PC-9 (cell line): ENCODE measurements at regions not wholly inside any gene's neighbourhood (a gene's known extent, or its start where the extent isn't known, plus 50 kb on each side); places are given as distances from the start of the nearest gene placed in this dataset.
A peak's percentile ranks its signal among the peaks of the same experiment; 100 is the strongest.

ENCODE experiments used
- BruUV-seq: library from RNA; stranded (reverse); fragments of 400-500 nt; replicated peaks from 2 replicates; lab custom pipeline; 2021; lab: Mats Ljungman, UMichigan
- CTCF ChIA-PET: fragments of 300-600 bp; sonication (Branson Sonifier 250); formaldehyde crosslinking; loops from one replicate; lab custom pipeline; 2022; ENCODE audit warnings: antibody characterized with exemption; lab: Charles Lee
- POLR2A ChIA-PET: fragments of 300-600 bp; sonication (Branson Sonifier 250); formaldehyde crosslinking; loops from one replicate; lab custom pipeline; 2022; ENCODE audit warnings: antibody characterized with exemption; ENCODE audit not compliant: unreplicated experiment; lab: Charles Lee
- DNase-seq, 2 experiments: peaks; one replicate each; pipeline versions ENCODE4 v3.0.0 to v3.0.0-alpha.2; 2015 to 2022; ENCODE audit warnings: mixed read lengths in 1 of 2
- H2AFZ ChIP-seq: fragments of 200-600 bp; sonication (generic); 2 replicates; pipeline ENCODE4 v1.8.1; 2017; ENCODE audit warnings: antibody characterized with exemption
- H3F3A ChIP-seq: fragments of 200-600 bp; sonication (generic); 2 replicates; pipeline ENCODE4 v1.8.1; 2017; ENCODE audit warnings: antibody characterized with exemption, mild to moderate bottlenecking, low read depth; ENCODE audit not compliant: insufficient read depth
- H3K27ac ChIP-seq: fragments of 200-600 bp; sonication (generic); 2 replicates; pipeline ENCODE4 v1.6.1; 2016; ENCODE audit warnings: mixed run types
- H3K27me3 ChIP-seq: fragments of 200-600 bp; sonication (generic); 2 replicates; pipeline ENCODE4 v1.6.1; 2016; ENCODE audit warnings: low read depth, mixed run types; ENCODE audit not compliant: insufficient read depth
- H3K36me3 ChIP-seq: fragments of 200-600 bp; sonication (generic); 2 replicates; pipeline ENCODE4 v1.6.1; 2016; ENCODE audit warnings: low read depth, mixed run types
- H3K4me1 ChIP-seq: fragments of 200-600 bp; sonication (generic); replicated peaks from 2 replicates; pipeline ENCODE4 v1.6.1; 2016; ENCODE audit warnings: mixed run types; ENCODE audit not compliant: insufficient read depth
- H3K4me2 ChIP-seq: fragments of 200-600 bp; sonication (generic); 2 replicates; pipeline ENCODE4 v1.6.1; 2017; ENCODE audit warnings: mixed run types
- H3K4me3 ChIP-seq: fragments of 200-600 bp; sonication (generic); 2 replicates; pipeline ENCODE4 v1.6.1; 2016; ENCODE audit warnings: mixed run types
- H3K79me2 ChIP-seq: fragments of 200-600 bp; sonication (generic); 2 replicates; pipeline ENCODE4 v1.6.1; 2017; ENCODE audit warnings: low read depth, mixed run types
- H3K9me2 ChIP-seq: fragments of 200-600 bp; sonication (generic); 2 replicates; pipeline ENCODE4 v1.8.1; 2017; ENCODE audit warnings: mild to moderate bottlenecking; ENCODE audit not compliant: insufficient read depth
- H3K9me3 ChIP-seq: fragments of 200-600 bp; sonication (generic); 2 replicates; pipeline ENCODE4 v1.8.1; 2016; ENCODE audit warnings: low read depth; ENCODE audit not compliant: insufficient read depth
- H4K20me1 ChIP-seq: fragments of 200-600 bp; sonication (generic); 2 replicates; pipeline ENCODE4 v1.8.1; 2017; ENCODE audit not compliant: insufficient read depth
- CTCF ChIP-seq: fragments of 200-600 bp; sonication (generic); conservative IDR thresholded peaks from 2 replicates; pipeline ENCODE4 v1.6.1; 2017; ENCODE audit warnings: mixed run types, antibody characterized with exemption, mild to moderate bottlenecking, moderate library complexity
- EZH2 ChIP-seq: fragments of 200-600 bp; sonication (generic); IDR thresholded peaks from 2 replicates; pipeline ENCODE4 v1.8.0; 2017; ENCODE audit warnings: antibody characterized with exemption, low read depth
- intact Hi-C: fragments of 100-400 bp; cut with micrococcal nuclease; formaldehyde crosslinking; loops from one replicate; pipeline ENCODE4 v1.10.0; 2022; ENCODE audit not compliant: unreplicated experiment

- H3K4me2 ChIP-seq, result no peak overlapping the region
- no TSS peak for BruUV-seq
- H3K4me1 ChIP-seq, result peaks cover 22% of the 10 kb centered on the region
These were observed 58.0 kb upstream of the CCDC167 start for GRCh38 chr6:37557645-37558114.

GRCh38 chr6:37556881-37557644 is 57.4 kb upstream of the CCDC167 start:
- H3K9me2 ChIP-seq, result no peaks in the 10 kb centered on the region
- no peak for DNase-seq
- CTCF ChIA-PET, result no interaction called here
- intact Hi-C loops, result no loop called here
- TF ChIP-seq EZH2 (no peak), CTCF (no peak)
- H3K9me3 ChIP-seq, result no peaks in the 10 kb centered on the region
- no peaks in the 10 kb centered on the region for H4K20me1 ChIP-seq
- H3K4me3 ChIP-seq, result no peak overlapping the region
- no peak overlapping the region for H3K27ac ChIP-seq
- no peaks in the 10 kb centered on the region for H3K36me3 ChIP-seq
- peaks cover 14% of the 10 kb centered on the region; the same call in 1 of the 2 replicates for H3F3A ChIP-seq
- H3K4me1 ChIP-seq, result peaks cover 22% of the 10 kb centered on the region
- no peak overlapping the region for H2AFZ ChIP-seq
- POLR2A ChIA-PET, result no interaction called here
- H3K27me3 ChIP-seq, result no peaks in the 10 kb centered on the region
- no peak overlapping the region for H3K4me2 ChIP-seq
- no peaks in the 10 kb centered on the region for H3K79me2 ChIP-seq
- BruUV-seq, result no TSS peak

More at GRCh38 chr6:37557645-37558114, 58.0 kb upstream of the CCDC167 start:
- no peak overlapping the region for H2AFZ ChIP-seq
- H3K36me3 ChIP-seq, result no peaks in the 10 kb centered on the region
- H3K27me3 ChIP-seq, result no peaks in the 10 kb centered on the region
- H3K9me2 ChIP-seq, result no peaks in the 10 kb centered on the region
- CTCF ChIA-PET, result no interaction called here
- no peak overlapping the region for H3K4me3 ChIP-seq
- H3K9me3 ChIP-seq, result no peaks in the 10 kb centered on the region
- no peaks in the 10 kb centered on the region for H3K79me2 ChIP-seq
- no peak for DNase-seq
- H3K27ac ChIP-seq, result no peak overlapping the region
- TF ChIP-seq CTCF, result no peak
- TF ChIP-seq EZH2, result no peak
- H4K20me1 ChIP-seq, result no peaks in the 10 kb centered on the region
- POLR2A ChIA-PET, result no interaction called here
- H3F3A ChIP-seq, result peaks cover 14% of the 10 kb centered on the region; the same call in 1 of the 2 replicates
- intact Hi-C loops, result no loop called here

- no peak for TF ChIP-seq EZH2
- TF ChIP-seq CTCF, result no peak
- Histone ChIP-seq H3K27ac (no peak overlapping the region), H3K36me3 (no peaks in the 10 kb centered on the region), H2AFZ (no peak overlapping the region), H3F3A (peaks cover 14% of the 10 kb centered on the region; the same call in 1 of the 2 replicates), H3K4me3 (no peak overlapping the region), H4K20me1 (no peaks in the 10 kb centered on the region), H3K79me2 (no peaks in the 10 kb centered on the region), H3K27me3 (no peaks in the 10 kb centered on the region), H3K9me3 (no peaks in the 10 kb centered on the region), H3K4me1 (peaks cover 30% of the 10 kb centered on the region), H3K9me2 (no peaks in the 10 kb centered on the region), H3K4me2 (peak overlapping the region; percentile 78)
- no TSS peak for BruUV-seq
- ChIA-PET POLR2A (interaction anchor here (0.6 kb wide), 2 partner anchors 19 to 31 kb away, joined by 3 read pairs; no protein-coding TSS in a partner anchor), CTCF (no interaction called here)
- intact Hi-C loops, result no loop called here
- DNase-seq, result no peak
These were observed 55.5 kb upstream of the CCDC167 start for GRCh38 chr6:37555040-37555781.
